ENCODE measurements at regions not wholly inside any gene's neighbourhood (a gene's known extent, or its start where the extent isn't known, plus 50 kb on each side); places are given as distances from the start of the nearest gene placed in this dataset.

DNA sequence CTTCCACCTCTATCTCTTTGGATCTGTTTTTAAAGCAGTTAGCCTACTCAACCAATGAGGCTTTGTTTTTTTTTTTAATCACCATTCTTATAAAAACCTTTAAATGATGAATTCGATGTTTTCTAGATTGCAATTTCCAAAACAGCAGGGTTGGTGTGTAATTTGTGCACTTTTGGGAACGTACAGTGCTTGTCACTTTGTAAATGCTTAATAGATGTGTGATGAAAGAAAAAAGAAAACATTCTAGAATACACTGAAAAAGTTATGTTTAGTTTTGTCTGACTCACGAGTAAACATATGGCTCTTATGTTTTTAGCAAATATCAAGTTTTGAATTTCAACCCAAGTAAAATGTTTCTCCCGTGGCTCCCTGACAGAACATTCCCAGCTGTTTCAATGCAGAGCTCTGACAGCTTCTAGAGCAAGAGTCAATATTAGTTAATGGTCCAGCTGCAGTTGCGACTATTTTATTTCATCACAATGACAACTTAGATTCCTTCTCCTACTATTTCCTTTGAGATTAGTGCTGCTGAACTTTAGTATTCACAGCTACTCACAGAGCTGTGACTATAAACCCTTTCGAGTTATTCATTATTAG lies 362.5 kb upstream of the ADAMTS5 start:
- TF ChIP-seq, protein P1, sequence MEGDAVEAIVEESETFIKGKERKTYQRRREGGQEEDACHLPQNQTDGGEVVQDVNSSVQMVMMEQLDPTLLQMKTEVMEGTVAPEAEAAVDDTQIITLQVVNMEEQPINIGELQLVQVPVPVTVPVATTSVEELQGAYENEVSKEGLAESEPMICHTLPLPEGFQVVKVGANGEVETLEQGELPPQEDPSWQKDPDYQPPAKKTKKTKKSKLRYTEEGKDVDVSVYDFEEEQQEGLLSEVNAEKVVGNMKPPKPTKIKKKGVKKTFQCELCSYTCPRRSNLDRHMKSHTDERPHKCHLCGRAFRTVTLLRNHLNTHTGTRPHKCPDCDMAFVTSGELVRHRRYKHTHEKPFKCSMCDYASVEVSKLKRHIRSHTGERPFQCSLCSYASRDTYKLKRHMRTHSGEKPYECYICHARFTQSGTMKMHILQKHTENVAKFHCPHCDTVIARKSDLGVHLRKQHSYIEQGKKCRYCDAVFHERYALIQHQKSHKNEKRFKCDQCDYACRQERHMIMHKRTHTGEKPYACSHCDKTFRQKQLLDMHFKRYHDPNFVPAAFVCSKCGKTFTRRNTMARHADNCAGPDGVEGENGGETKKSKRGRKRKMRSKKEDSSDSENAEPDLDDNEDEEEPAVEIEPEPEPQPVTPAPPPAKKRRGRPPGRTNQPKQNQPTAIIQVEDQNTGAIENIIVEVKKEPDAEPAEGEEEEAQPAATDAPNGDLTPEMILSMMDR (IDR thresholded peaks at IDR 0.05): no peak
- no peak for TF ChIP-seq SIN3A (IDR thresholded peaks at IDR 0.05; ENCODE audit: borderline replicate concordance, insufficient read depth, low read depth, low read length)
- TF ChIP-seq POLR2AphosphoS5 (IDR thresholded peaks at IDR 0.05; ENCODE audit: low read depth, low read length): no peak
- TF ChIP-seq, protein P2, sequence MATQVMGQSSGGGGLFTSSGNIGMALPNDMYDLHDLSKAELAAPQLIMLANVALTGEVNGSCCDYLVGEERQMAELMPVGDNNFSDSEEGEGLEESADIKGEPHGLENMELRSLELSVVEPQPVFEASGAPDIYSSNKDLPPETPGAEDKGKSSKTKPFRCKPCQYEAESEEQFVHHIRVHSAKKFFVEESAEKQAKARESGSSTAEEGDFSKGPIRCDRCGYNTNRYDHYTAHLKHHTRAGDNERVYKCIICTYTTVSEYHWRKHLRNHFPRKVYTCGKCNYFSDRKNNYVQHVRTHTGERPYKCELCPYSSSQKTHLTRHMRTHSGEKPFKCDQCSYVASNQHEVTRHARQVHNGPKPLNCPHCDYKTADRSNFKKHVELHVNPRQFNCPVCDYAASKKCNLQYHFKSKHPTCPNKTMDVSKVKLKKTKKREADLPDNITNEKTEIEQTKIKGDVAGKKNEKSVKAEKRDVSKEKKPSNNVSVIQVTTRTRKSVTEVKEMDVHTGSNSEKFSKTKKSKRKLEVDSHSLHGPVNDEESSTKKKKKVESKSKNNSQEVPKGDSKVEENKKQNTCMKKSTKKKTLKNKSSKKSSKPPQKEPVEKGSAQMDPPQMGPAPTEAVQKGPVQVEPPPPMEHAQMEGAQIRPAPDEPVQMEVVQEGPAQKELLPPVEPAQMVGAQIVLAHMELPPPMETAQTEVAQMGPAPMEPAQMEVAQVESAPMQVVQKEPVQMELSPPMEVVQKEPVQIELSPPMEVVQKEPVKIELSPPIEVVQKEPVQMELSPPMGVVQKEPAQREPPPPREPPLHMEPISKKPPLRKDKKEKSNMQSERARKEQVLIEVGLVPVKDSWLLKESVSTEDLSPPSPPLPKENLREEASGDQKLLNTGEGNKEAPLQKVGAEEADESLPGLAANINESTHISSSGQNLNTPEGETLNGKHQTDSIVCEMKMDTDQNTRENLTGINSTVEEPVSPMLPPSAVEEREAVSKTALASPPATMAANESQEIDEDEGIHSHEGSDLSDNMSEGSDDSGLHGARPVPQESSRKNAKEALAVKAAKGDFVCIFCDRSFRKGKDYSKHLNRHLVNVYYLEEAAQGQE (IDR thresholded peaks at IDR 0.05; ENCODE audit: insufficient read depth in 1 of 2, low read depth in 2 of 2, low read length in 1 of 2): no peak
